OCI-LY3 (cell line): ENCODE measurements at regions not wholly inside any gene's neighbourhood (a gene's known extent, or its start where the extent isn't known, plus 50 kb on each side); places are given as distances from the start of the nearest gene placed in this dataset.
"Not testable (repeated sequence)": the region's sequence is repeated elsewhere in the genome, so short reads cannot be mapped to it uniquely, and the experiment has no call there.

Source experiments
- H2AFZ ChIP-seq: fragments of 200-600, 300-600 bp; shearing (Covaris generic); 2 replicates; pipeline ENCODE4 v1.6.0; 2014; ENCODE audit warnings: antibody characterized with exemption, low read depth, low read length
- H3K27ac ChIP-seq: fragments of 200-600, 300-600 bp; sonication (generic); 2 replicates; pipeline ENCODE4 v1.5.1; 2014; ENCODE audit warnings: mild to moderate bottlenecking, low read length, moderate library complexity, mixed read lengths
- H3K27me3 ChIP-seq: fragments of 200-600, 300-600 bp; sonication (generic); 2 replicates; pipeline ENCODE4 v1.6.1; 2014; ENCODE audit warnings: low read depth, low read length, mixed read lengths
- H3K36me3 ChIP-seq: fragments of 200-600, 300-600 bp; sonication (generic); replicated peaks from 2 replicates; pipeline ENCODE3; 2014; ENCODE audit warnings: low read depth, low read length, mixed read lengths
- H3K4me1 ChIP-seq: fragments of 300-600, 200-600 bp; sonication (generic); 2 replicates; pipeline ENCODE4 v1.6.1; 2014; ENCODE audit warnings: low read length, mixed read lengths
- H3K4me2 ChIP-seq: fragments of 200-600, 300-600 bp; sonication (generic); 2 replicates; pipeline ENCODE4 v1.6.1; 2014; ENCODE audit warnings: low read length, mixed read lengths
- H3K4me3 ChIP-seq: fragments of 300-600, 200-600 bp; sonication (generic); 2 replicates; pipeline ENCODE4 v1.5.1; 2014; ENCODE audit warnings: antibody characterized with exemption, mild to moderate bottlenecking, low read length, moderate library complexity
- H3K79me2 ChIP-seq: fragments of 300-600, 200-600 bp; shearing (Covaris generic); 2 replicates; pipeline ENCODE4 v1.6.1; 2014; ENCODE audit warnings: mild to moderate bottlenecking, low read length, mixed read lengths
- H3K9ac ChIP-seq: fragments of 300-600, 200-600 bp; shearing (Covaris generic); 2 replicates; pipeline ENCODE4 v1.6.0; 2014; ENCODE audit warnings: mild to moderate bottlenecking, low read length, moderate library complexity
- H3K9me3 ChIP-seq: fragments of 200-600, 300-600 bp; shearing (Covaris generic); 2 replicates; pipeline ENCODE4 v1.6.1; 2014; ENCODE audit warnings: low read length, mixed read lengths; ENCODE audit not compliant: insufficient read depth
- H4K20me1 ChIP-seq: fragments of 200-600, 300-600 bp; sonication (generic); 2 replicates; pipeline ENCODE4 v1.6.1; 2016; ENCODE audit warnings: low read length, mixed read lengths; ENCODE audit not compliant: insufficient read depth
- EZH2phosphoT487 ChIP-seq: fragments of 200-600 bp; shearing (Covaris generic); IDR thresholded peaks from 2 replicates; pipeline ENCODE4 v1.6.1; 2018; ENCODE audit warnings: antibody characterized with exemption, mixed run types, low read depth
- TF ChIP-seq, protein P1 (sequence below): fragments of 200-600, 300-600 bp; sonication (generic); IDR thresholded peaks from 2 replicates; pipeline ENCODE4 v1.5.1; 2014; ENCODE audit warnings: antibody characterized with exemption, low read length, low read depth

DNA sequence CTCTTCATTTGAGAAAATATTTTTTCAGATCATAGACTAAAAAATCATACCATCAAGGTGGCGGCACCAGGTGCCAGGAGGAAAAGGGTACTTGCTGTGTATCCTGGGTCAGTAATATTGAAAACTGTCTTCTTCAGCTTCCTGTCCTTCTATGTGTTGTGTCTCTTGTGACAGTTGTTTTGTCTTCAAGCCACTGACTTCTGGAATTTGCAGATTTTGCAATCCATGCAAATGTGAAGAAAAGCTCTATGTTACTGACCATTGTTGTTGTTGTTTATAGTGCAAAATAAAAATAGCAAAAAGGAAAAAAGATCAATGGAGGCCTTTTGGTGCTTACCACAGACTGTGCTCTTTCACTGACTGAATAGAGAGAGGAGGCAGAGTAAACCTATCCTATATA, 83.2 kb upstream of the RHOU start:
- Histone ChIP-seq H3K4me1 (peaks cover 17% of the 10 kb centered on the region), H3K4me2 (no peak overlapping the region), H3K4me3 (no peak overlapping the region), H3K27ac (no peak overlapping the region), H3K9me3 (no peaks in the 10 kb centered on the region), H3K9ac (no peak overlapping the region), H2AFZ (no peak overlapping the region), H4K20me1 (peaks cover 21% of the 10 kb centered on the region), H3K79me2 (peaks cover 56% of the 10 kb centered on the region), H3K36me3 (peaks cover 32% of the 10 kb centered on the region), H3K27me3 (no peaks in the 10 kb centered on the region)
- TF ChIP-seq, protein P1, sequence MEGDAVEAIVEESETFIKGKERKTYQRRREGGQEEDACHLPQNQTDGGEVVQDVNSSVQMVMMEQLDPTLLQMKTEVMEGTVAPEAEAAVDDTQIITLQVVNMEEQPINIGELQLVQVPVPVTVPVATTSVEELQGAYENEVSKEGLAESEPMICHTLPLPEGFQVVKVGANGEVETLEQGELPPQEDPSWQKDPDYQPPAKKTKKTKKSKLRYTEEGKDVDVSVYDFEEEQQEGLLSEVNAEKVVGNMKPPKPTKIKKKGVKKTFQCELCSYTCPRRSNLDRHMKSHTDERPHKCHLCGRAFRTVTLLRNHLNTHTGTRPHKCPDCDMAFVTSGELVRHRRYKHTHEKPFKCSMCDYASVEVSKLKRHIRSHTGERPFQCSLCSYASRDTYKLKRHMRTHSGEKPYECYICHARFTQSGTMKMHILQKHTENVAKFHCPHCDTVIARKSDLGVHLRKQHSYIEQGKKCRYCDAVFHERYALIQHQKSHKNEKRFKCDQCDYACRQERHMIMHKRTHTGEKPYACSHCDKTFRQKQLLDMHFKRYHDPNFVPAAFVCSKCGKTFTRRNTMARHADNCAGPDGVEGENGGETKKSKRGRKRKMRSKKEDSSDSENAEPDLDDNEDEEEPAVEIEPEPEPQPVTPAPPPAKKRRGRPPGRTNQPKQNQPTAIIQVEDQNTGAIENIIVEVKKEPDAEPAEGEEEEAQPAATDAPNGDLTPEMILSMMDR: no peak
- TF ChIP-seq EZH2phosphoT487: no peak

DNA sequence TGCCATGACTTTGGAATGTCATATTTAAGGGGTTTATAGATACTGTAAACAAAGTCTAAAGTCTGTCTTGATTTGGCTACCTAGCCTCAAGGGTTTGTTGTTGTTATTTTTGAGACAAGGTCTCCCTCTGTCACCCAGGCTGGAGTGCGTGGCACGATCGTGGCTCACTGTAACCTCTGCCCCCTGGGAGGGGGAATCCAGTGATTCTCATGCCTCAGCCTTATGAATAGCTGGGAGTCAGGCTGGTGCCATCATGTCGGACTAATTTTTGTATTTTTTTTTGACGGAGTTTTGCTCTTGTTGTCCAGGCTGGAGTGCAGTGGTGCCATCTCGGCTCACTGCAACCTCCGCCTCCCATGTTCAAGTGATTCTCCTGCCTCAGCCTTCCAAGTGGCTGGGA, 82.2 kb upstream of the RHOU start:
- H3K9ac ChIP-seq, H3K4me3 ChIP-seq, H3K4me2 ChIP-seq, H3K27me3 ChIP-seq, H3K27ac ChIP-seq, H3K9me3 ChIP-seq, H2AFZ ChIP-seq: not testable (repeated sequence)
- Histone ChIP-seq H3K4me1 (peaks cover 14% of the 10 kb centered on the region), H3K79me2 (peaks cover 47% of the 10 kb centered on the region), H4K20me1 (peaks cover 19% of the 10 kb centered on the region), H3K36me3 (peaks cover 32% of the 10 kb centered on the region)

DNA sequence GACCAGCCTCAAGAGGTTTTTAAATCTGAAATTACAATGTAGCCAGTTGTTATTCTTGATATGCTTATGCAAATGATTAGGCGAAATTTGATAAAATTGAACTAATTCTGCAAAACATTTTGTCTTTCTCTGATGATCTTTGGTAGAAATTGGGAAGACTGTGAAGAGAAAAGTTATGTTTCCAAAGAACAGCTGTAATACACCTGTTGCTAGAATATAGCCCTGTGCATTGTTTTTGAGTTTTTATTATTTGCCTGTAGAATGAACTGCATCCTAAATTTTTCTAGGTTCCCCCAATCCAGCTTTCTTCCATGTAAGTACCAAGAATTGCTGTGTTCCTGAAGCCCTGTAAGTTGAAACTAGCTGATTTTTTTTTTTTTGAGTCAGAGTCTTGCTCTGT, 81.5 kb upstream of the RHOU start:
- no peaks in the 10 kb centered on the region for H3K9me3 ChIP-seq
- H3K9ac ChIP-seq: no peak overlapping the region
- H3K36me3 ChIP-seq: peaks cover 32% of the 10 kb centered on the region
- H3K27me3 ChIP-seq: no peaks in the 10 kb centered on the region
- H3K27ac ChIP-seq: no peak overlapping the region
- H3K4me3 ChIP-seq: no peak overlapping the region
- no peak overlapping the region for H2AFZ ChIP-seq
- H3K4me2 ChIP-seq: no peak overlapping the region
- TF ChIP-seq, protein P1: no peak
- no peak for TF ChIP-seq EZH2phosphoT487
- H3K79me2 ChIP-seq: peaks cover 40% of the 10 kb centered on the region
- H3K4me1 ChIP-seq: peaks cover 7% of the 10 kb centered on the region
- peaks cover 15% of the 10 kb centered on the region for H4K20me1 ChIP-seq

DNA sequence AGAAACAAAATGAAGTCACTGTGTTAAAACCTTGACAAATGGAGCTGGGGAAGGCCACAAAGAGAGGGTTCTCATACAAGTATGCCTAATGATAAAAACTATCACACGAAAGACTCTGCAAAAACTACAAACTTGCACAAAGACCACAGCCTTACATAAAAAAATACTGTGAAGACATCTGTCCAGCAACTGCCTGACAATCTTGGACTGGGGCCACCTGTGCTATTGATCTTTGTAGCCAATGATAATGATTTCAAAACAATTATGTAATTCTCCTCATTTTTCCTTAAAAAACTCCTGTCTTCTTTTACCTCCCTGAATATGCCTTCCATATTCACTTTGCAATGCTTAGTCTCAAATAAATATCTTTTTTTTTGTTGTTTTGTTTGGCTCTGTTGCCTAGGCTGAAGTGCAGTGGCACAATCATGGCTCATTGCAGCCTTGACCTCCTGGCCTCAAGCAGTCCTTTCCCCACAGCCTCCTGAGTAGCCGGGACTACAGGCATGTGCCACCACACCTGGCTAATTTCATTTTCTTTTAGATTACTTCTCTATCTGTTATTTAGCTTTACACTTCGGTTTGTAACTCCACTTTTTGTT, 79.4 kb upstream of the RHOU start:
- H2AFZ ChIP-seq: no peak overlapping the region
- TF ChIP-seq, protein P1: no peak
- TF ChIP-seq EZH2phosphoT487: no peak
- H3K36me3 ChIP-seq: peaks cover 17% of the 10 kb centered on the region
- peaks cover 5% of the 10 kb centered on the region for H4K20me1 ChIP-seq
- H3K9ac ChIP-seq: no peak overlapping the region
- H3K4me2 ChIP-seq: no peak overlapping the region
- H3K79me2 ChIP-seq: peaks cover 18% of the 10 kb centered on the region
- no peak overlapping the region for H3K4me3 ChIP-seq
- H3K27ac ChIP-seq: no peak overlapping the region
- no peaks in the 10 kb centered on the region for H3K9me3 ChIP-seq
- no peaks in the 10 kb centered on the region for H3K27me3 ChIP-seq
- H3K4me1 ChIP-seq: peaks cover 5% of the 10 kb centered on the region; the same call in 1 of the 2 replicates

DNA sequence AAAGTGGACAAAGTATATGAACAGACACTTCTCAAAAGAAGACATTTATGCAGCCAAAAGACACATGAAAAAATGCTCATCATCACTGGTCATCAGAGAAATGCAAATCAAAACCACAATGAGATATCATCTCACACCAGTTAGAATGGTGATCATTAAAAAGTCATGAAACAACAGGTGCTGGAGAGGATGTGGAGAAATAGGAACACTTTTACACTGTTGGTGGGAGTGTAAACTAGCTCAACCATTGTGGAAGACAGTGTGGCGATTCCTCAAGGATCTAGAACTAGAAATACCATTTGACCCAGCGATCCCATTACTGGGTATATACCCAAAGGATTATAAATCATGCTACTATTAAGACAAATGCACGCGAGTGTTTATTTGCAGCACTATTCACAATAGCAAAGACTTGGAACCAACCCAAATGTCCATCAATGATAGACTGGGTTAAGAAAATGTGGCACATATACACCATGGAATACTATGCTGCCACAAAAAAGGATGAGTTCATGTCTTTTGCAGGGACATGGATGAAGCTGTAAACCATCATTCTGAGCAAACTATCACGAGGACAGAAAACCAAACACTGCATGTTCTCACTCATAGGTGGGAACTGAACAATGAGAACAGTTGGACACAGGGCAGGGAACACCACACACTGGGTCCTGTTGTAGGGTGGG, 73.1 kb upstream of the RHOU start:
- not testable (repeated sequence) for H2AFZ ChIP-seq, H3K9me3 ChIP-seq, H3K4me1 ChIP-seq, H3K27me3 ChIP-seq, H3K27ac ChIP-seq, H3K9ac ChIP-seq, H3K79me2 ChIP-seq, H4K20me1 ChIP-seq, H3K36me3 ChIP-seq, H3K4me2 ChIP-seq, H3K4me3 ChIP-seq
